H1 (cell line): ENCODE measurements at regions not wholly inside any gene's neighbourhood (a gene's known extent, or its start where the extent isn't known, plus 50 kb on each side); places are given as distances from the start of the nearest gene placed in this dataset.

ENCODE experiments used
- CBX8 ChIP-seq: fragments of 300-800, 300-1000 bp; sonication (generic); IDR thresholded peaks from 2 replicates; pipeline ENCODE4 v1.7.1; 2016; ENCODE audit warnings: low read depth, low read length, borderline replicate concordance
- JUN ChIP-seq: IDR thresholded peaks from 2 replicates; pipeline ENCODE4 v1.6.1; 2011; ENCODE audit warnings: low read depth, mild to moderate bottlenecking, improper control_type of control experiment, low read length
- KDM5A ChIP-seq: fragments of 200-600 bp; IDR thresholded peaks from 2 replicates; pipeline ENCODE4 v1.7.1; 2012; ENCODE audit warnings: mild to moderate bottlenecking, low read length, inconsistent platforms, mixed read lengths
- NANOG ChIP-seq: IDR thresholded peaks from 2 replicates; pipeline ENCODE4 v1.6.1; 2011; ENCODE audit warnings: low read length, low read depth, mild to moderate bottlenecking, inconsistent platforms; ENCODE audit not compliant: insufficient read depth, poor library complexity, severe bottlenecking
- SP2 ChIP-seq: IDR thresholded peaks from 2 replicates; pipeline ENCODE4 v1.6.1; 2012; ENCODE audit warnings: mild to moderate bottlenecking, low read length, inconsistent platforms
- SUZ12 ChIP-seq: fragments of 200-600 bp; sonication (generic); IDR thresholded peaks from 2 replicates; pipeline ENCODE4 v1.6.1; 2012; ENCODE audit warnings: mild to moderate bottlenecking, inconsistent platforms, low read length, moderate library complexity, mixed read lengths
- TCF12 ChIP-seq: IDR thresholded peaks from 2 replicates; pipeline ENCODE4 v1.6.1; 2011; ENCODE audit warnings: low read depth, mild to moderate bottlenecking, low read length
- TEAD4 ChIP-seq: IDR thresholded peaks from 2 replicates; pipeline ENCODE4 v1.6.1; 2012; ENCODE audit warnings: low read depth, low read length, inconsistent platforms, mixed read lengths
- TF ChIP-seq, protein P1 (sequence below): IDR thresholded peaks from 2 replicates; pipeline ENCODE4 v1.6.1; 2011; ENCODE audit warnings: low read length, improper control_type of control experiment

DNA sequence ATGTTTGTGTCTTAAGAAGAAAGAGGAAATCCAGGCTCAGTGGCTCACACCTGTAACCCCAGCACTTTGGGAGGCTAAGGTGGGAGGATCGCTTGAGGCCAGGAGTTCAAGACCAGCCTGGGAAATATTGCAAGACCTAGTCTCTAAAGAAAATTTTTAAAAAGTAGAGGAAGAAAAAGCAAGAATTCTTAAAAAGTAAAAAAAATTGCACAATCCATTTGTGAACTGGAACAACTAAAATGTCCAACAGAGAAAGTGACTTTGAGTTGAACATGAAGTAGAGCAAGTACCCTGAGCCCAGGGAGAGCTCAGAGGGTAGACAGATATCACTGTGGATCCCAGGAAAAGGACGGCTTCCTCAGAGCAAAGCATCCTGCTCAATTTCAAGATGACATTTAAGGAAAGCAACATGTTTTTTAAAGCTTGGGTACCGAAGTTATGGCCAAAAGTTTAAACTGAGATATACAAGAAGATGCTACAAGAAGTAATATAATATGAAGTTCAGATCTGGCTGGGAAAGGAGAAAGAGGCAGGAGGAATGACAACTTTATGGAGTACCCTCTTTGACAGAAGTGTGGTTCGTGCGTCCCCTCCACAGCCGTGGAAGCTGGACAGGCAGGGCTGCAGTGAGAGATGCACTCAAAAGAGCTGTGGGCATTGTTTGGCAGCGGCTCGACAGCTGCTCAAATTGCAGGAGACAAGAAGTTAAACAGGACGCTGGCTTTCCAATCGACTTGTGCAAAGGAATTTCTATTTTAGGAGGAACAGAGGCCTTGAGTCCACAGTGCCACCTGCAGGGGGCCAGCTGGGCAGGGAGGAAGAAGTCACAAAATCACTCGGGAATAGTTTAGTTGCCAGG is 201.3 kb downstream of the JCAD start (continued):
- no peak for TF ChIP-seq TEAD4
- TF ChIP-seq CBX8, result no peak
- TF ChIP-seq SUZ12, result no peak
- TF ChIP-seq, protein P1, sequence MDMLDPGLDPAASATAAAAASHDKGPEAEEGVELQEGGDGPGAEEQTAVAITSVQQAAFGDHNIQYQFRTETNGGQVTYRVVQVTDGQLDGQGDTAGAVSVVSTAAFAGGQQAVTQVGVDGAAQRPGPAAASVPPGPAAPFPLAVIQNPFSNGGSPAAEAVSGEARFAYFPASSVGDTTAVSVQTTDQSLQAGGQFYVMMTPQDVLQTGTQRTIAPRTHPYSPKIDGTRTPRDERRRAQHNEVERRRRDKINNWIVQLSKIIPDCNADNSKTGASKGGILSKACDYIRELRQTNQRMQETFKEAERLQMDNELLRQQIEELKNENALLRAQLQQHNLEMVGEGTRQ, result no peak
- no peak for TF ChIP-seq NANOG
- TF ChIP-seq JUN, result no peak
- TF ChIP-seq KDM5A, result no peak
- no peak for TF ChIP-seq SP2
- TF ChIP-seq TCF12, result no peak
- TF ChIP-seq, all 59 proteins: peak for 2
